GM18507 (cell line): ENCODE measurements at regions not wholly inside any gene's neighbourhood (a gene's known extent, or its start where the extent isn't known, plus 50 kb on each side); places are given as distances from the start of the nearest gene placed in this dataset.

Experiments used
- DNase-seq: peaks from one replicate; pipeline ENCODE4 v3.0.0; 2011; ENCODE audit warnings: low read depth; ENCODE audit not compliant: insufficient read length; ENCODE audit errors: extremely low spot score
- FAIRE-seq: peaks from 2 replicates; lab custom pipeline; 2011; peaks lifted over from hg19 to GRCh38; lab: Jason Lieb, UNC

- FAIRE-seq (no peak), DNase-seq (no peak)
Measured at GRCh38 chr4:126221717-126222340, 907.1 kb downstream of the FAT4 start.

DNA sequence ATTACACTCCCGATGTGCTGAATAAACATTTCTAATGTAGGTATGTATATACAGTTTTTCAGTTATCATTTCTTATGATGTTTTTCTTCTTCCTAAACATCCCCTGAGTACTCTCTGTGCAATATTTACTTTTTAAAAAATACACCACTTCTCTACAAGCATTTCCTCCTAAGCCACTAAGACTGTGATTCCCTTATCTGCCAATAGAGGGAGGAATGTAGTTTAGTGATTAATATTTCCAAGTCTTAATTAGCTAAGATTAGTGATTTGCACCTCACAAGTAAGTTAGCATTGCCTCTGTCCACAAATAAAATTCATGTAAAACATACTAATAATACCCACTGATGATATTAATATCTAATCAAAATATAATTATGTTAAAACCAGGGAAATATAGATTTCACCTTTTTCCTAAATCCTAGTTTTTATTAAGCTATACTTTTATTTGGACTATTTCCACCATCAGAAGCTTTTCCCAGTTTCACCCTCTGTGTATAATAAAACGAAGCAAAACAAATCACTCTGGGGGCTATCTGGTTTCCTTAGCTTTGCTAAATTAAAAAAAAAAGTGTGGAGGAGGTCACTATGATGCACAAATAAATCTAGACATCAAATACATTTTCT lies 909.1 kb downstream of the FAT4 start:
- FAIRE-seq (no peak), DNase-seq (no peak)

GRCh38 chr4:126227428-126227827 lies 912.7 kb downstream of the FAT4 start:
- no peak for DNase-seq
- no peak for FAIRE-seq

DNA sequence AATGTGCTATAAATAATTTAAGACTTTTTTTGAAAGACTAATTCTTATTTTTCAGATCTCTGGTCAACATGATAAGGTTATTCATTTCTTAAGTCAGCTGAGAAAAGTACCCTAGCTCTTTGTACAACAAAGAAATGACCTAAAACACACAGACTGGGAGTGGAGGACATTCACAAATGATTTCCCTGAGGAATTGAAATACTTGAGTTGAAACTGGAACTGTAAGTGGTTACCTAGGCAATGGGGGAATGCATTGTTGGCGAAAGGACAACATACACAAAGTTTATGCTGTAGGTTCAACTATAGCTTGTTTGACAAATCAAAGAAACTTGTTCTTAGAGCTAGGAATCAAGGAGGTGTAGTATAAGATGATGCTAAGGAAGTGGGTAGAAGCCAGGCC lies 915.5 kb downstream of the FAT4 start:
- DNase-seq (no peak), FAIRE-seq (no peak)

DNA sequence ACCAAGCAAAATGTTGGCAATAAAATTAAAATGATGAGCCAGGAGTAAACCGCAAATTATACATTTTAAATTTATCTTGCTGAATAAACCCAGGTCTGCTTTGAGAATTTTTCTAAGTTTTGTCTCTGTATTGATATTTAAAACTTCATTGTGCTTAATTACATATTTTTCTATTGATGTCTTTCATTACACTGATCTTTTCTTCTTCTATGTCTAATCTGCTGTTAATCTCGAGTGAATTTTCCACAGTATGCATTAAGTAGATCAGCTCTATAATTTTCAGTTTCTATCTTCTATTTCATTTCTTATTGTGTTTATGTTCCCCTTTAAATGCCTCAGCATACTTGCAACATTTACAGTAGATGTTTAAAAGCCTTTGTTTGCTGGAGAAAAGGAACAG lies 918.7 kb downstream of the FAT4 start:
- no peak for DNase-seq
- no peak for FAIRE-seq

DNA sequence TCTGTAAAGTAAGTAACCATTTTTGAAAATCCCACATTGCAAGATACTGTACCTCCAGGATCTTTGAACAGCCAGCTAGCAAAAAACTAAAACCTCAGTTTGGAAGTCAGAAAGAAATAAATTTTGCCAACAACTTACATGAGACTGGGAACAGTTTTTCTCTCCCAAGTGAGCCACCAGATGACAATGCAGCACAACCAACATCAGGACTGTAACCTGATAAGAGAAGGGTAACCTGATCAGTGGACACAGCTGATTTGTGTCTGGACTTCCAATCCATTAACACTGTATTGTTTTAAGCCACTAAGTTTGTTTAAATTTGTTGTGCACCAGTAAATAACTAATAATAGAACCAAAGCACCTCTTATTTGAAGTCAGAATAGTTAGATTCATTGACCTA lies 923.3 kb downstream of the FAT4 start:
- FAIRE-seq (no peak), DNase-seq (no peak)

DNA sequence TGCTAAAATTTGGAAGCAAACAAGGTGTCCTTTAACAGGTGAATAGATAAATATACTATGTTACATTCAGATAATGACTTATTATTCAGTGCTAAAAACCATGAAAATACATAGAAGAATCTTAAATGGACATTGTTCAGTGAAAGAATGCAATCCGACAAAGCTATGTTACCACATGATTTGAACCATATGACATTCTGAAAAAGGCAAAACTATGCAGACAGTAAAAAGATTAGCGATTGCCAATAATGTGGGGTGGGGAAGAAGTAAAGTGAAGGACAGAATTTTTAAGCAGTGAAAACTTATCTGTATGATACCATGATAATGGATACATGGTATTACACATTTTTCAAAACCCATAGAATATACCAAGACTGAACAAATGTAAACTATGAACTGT lies 926.9 kb downstream of the FAT4 start:
- no peak for FAIRE-seq

DNA sequence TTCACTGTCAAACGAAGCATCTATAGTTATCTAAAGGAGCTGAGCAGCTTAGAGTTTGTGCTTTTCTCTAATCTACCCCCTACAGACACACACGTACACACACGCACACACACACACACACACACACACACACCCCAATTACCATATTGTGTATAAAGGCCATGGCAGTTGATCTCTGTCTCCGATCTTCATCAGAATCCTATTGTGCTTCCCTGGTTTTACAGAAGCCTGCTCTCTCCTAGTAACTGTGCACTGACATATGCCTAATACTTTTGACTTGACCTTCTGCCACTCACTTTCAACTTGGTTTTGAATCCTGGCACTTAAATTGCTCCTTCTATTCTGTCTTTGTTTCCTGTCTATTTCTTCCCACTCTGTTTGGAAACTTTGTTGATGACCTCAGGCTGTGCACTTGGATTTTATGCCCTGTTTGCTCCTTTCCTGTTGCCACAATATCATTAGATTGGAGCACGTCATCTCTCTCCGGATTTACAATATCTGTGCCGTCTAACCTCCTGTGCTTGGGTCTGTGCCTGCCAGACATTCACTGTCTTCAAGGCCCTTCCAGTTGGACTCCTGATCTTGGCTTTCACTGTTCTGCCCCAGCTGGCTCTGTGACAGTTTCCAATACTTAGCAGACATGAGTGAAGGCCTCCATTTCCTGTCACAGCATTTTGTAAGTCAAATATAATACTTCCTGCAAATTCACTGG lies 928.1 kb downstream of the FAT4 start:
- FAIRE-seq, result no peak
- DNase-seq, result no peak

More for the DNA sequence above, 926.9 kb downstream of the FAT4 start:
- no peak for DNase-seq

- FAIRE-seq, result no peak
- DNase-seq, result no peak
Measured at GRCh38 chr4:126247409-126247808, 932.7 kb downstream of the FAT4 start.

DNA sequence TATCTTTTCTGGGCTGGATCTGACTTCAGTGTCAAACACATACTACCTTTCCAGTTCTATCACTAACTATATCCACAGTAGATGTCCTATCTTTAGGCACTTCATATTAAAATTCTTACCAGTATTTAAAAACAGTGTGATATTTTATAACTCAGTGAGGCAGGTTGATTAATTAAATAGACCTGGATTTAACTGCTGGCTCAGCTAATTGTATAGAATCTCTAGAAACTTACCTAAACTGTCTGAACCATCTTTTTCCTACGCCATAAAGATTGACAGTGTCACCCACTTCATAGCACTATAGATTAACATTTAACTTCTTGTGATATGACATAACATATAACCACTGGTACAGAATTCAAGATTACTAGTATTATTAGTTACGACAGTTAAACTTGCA lies 935.3 kb downstream of the FAT4 start:
- no peak for FAIRE-seq
- DNase-seq, result no peak

DNA sequence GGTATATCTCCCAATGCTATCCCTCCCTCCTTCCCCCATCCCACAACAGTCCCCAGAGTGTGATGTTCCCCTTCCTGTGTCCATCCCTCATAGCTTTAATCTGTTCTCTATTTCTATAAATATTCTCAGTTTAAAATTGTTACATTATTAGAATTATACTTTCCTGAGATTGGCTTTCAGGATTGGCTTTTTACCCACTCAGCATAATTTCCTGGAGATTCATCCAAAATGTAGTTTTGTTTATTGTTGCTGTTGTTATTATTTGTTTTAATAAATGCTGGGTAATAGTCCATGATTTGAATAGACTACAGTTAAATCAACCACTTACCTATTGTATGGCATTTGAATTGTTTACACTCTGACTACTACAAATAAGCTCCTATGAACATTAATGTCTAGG lies 936.4 kb downstream of the FAT4 start:
- DNase-seq (no peak), FAIRE-seq (no peak)

DNA sequence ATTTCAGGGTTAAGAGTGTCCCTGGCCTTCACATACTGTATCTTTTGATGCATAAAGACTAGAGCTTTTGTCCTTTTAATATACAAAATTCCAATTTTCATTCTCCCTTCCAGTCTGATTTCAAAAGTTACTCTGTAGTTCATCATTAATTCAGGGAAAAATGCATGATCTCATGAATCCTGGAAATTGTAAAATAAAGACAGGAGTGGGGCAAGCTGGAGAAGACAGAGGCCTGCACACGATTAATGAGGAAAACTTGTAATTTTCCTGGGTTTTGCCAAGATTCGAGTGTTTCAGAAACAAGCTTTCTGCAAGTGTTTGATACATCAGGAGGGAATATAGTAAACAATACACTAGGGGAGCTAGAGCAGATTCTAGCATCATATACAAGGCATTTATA lies 947.9 kb downstream of the FAT4 start:
- DNase-seq (no peak), FAIRE-seq (no peak)

DNA sequence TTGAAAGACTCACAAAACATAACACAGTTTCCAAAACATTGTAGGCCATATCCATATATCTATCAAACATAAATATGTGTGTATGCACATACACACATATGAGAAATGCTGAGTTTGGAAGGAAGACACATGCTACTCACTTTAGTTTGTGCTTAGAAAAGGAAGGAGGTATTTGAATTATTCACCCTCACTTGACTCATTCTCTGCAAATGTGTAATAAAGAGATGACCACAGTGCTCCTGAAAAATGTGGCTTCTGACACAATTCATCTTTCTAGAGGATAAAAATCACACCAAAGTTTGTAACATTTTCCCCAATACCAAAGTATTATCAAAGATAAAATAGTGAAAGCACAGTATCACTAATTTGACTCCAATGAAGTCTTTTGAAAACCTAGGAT lies 950.1 kb downstream of the FAT4 start:
- no peak for DNase-seq
- no peak for FAIRE-seq

- no peak for FAIRE-seq
- no peak for DNase-seq
Measured at GRCh38 chr4:126265888-126266287, 951.1 kb downstream of the FAT4 start.

- DNase-seq (no peak), FAIRE-seq (no peak)
Measured at GRCh38 chr4:126267689-126268088, 952.9 kb downstream of the FAT4 start.

- DNase-seq, result no peak
- FAIRE-seq, result no peak
Measured at GRCh38 chr4:126268106-126268505, 953.4 kb downstream of the FAT4 start.

- FAIRE-seq (no peak), DNase-seq (no peak)
Measured at GRCh38 chr4:126269106-126269505, 954.4 kb downstream of the FAT4 start.

GRCh38 chr4:126271292-126271691 lies 956.5 kb downstream of the FAT4 start:
- DNase-seq (no peak), FAIRE-seq (no peak)

DNA sequence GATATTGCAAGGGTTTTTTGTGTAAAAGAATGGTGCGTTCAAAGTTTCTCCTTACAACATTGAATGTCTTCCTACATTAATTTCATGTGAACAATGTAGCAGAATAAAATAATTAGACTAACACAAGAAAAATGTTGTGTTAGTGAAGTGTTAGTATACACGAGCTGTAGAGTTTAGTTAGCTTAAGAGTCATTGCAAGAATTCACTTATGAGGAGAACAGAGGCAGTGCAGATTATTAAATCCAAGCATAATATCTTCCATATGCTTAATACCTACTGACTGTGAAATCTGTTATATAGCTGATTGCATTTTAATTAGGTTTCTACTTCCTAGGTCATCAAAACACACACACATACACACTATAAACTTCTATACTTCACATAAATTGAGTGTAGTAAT lies 959.0 kb downstream of the FAT4 start:
- FAIRE-seq (no peak), DNase-seq (no peak)

- FAIRE-seq (no peak), DNase-seq (no peak)
Measured at GRCh38 chr4:126291886-126292285, 977.1 kb downstream of the FAT4 start.

GRCh38 chr4:126298271-126298670 lies 983.5 kb downstream of the FAT4 start:
- no peak for FAIRE-seq
- DNase-seq, result no peak
